PC-9 (cell line): ENCODE measurements at regions not wholly inside any gene's neighbourhood (a gene's known extent, or its start where the extent isn't known, plus 50 kb on each side); places are given as distances from the start of the nearest gene placed in this dataset.

Experiments used
- BruUV-seq: library from RNA; stranded (reverse); fragments of 400-500 nt; replicated peaks from 2 replicates; lab custom pipeline; 2021; lab: Mats Ljungman, UMichigan
- CTCF ChIA-PET: fragments of 300-600 bp; sonication (Branson Sonifier 250); formaldehyde crosslinking; loops from one replicate; lab custom pipeline; 2022; ENCODE audit warnings: antibody characterized with exemption; lab: Charles Lee
- POLR2A ChIA-PET: fragments of 300-600 bp; sonication (Branson Sonifier 250); formaldehyde crosslinking; loops from one replicate; lab custom pipeline; 2022; ENCODE audit warnings: antibody characterized with exemption; ENCODE audit not compliant: unreplicated experiment; lab: Charles Lee
- DNase-seq, 2 experiments: peaks; one replicate each; pipeline versions ENCODE4 v3.0.0 to v3.0.0-alpha.2; 2015 to 2022; ENCODE audit warnings: mixed read lengths in 1 of 2
- H2AFZ ChIP-seq: fragments of 200-600 bp; sonication (generic); 2 replicates; pipeline ENCODE4 v1.8.1; 2017; ENCODE audit warnings: antibody characterized with exemption
- H3F3A ChIP-seq: fragments of 200-600 bp; sonication (generic); 2 replicates; pipeline ENCODE4 v1.8.1; 2017; ENCODE audit warnings: antibody characterized with exemption, mild to moderate bottlenecking, low read depth; ENCODE audit not compliant: insufficient read depth
- H3K27ac ChIP-seq: fragments of 200-600 bp; sonication (generic); 2 replicates; pipeline ENCODE4 v1.6.1; 2016; ENCODE audit warnings: mixed run types
- H3K27me3 ChIP-seq: fragments of 200-600 bp; sonication (generic); 2 replicates; pipeline ENCODE4 v1.6.1; 2016; ENCODE audit warnings: low read depth, mixed run types; ENCODE audit not compliant: insufficient read depth
- H3K36me3 ChIP-seq: fragments of 200-600 bp; sonication (generic); 2 replicates; pipeline ENCODE4 v1.6.1; 2016; ENCODE audit warnings: low read depth, mixed run types
- H3K4me1 ChIP-seq: fragments of 200-600 bp; sonication (generic); replicated peaks from 2 replicates; pipeline ENCODE4 v1.6.1; 2016; ENCODE audit warnings: mixed run types; ENCODE audit not compliant: insufficient read depth
- H3K4me2 ChIP-seq: fragments of 200-600 bp; sonication (generic); 2 replicates; pipeline ENCODE4 v1.6.1; 2017; ENCODE audit warnings: mixed run types
- H3K4me3 ChIP-seq: fragments of 200-600 bp; sonication (generic); 2 replicates; pipeline ENCODE4 v1.6.1; 2016; ENCODE audit warnings: mixed run types
- H3K79me2 ChIP-seq: fragments of 200-600 bp; sonication (generic); 2 replicates; pipeline ENCODE4 v1.6.1; 2017; ENCODE audit warnings: low read depth, mixed run types
- H3K9me2 ChIP-seq: fragments of 200-600 bp; sonication (generic); 2 replicates; pipeline ENCODE4 v1.8.1; 2017; ENCODE audit warnings: mild to moderate bottlenecking; ENCODE audit not compliant: insufficient read depth
- H3K9me3 ChIP-seq: fragments of 200-600 bp; sonication (generic); 2 replicates; pipeline ENCODE4 v1.8.1; 2016; ENCODE audit warnings: low read depth; ENCODE audit not compliant: insufficient read depth
- H4K20me1 ChIP-seq: fragments of 200-600 bp; sonication (generic); 2 replicates; pipeline ENCODE4 v1.8.1; 2017; ENCODE audit not compliant: insufficient read depth
- EZH2 ChIP-seq: fragments of 200-600 bp; sonication (generic); IDR thresholded peaks from 2 replicates; pipeline ENCODE4 v1.8.0; 2017; ENCODE audit warnings: antibody characterized with exemption, low read depth
- intact Hi-C: fragments of 100-400 bp; cut with micrococcal nuclease; formaldehyde crosslinking; loops from one replicate; pipeline ENCODE4 v1.10.0; 2022; ENCODE audit not compliant: unreplicated experiment
- TF ChIP-seq, protein P1 (sequence below): fragments of 200-600 bp; sonication (generic); conservative IDR thresholded peaks from 2 replicates; pipeline ENCODE4 v1.6.1; 2017; ENCODE audit warnings: mixed run types, antibody characterized with exemption, mild to moderate bottlenecking, moderate library complexity

DNA sequence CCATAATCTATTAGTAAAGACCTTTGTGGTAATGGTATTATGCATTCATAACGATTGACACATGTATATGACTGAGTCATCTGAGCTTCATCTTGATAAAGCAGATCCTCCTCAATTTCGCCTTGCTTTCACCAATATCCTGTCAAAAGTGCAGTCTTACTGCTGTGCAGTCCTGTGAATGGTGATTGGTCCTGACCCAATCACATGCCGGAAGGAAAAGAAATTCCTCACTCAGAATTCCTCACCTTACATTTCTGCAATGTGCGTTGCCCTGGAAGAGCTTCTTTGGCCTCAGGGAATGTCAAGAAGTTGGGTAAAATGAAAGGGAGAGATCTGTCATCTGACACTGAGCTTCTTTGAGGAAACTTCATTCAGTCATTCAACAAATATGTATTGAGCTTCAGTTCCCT lies 121.0 kb upstream of the TSPAN2 start:
- Histone ChIP-seq H3F3A (peaks cover 32% of the 10 kb centered on the region), H3K27me3 (no peaks in the 10 kb centered on the region), H3K36me3 (no peaks in the 10 kb centered on the region), H3K4me2 (peak overlapping the region; percentile 45), H3K4me3 (no peak overlapping the region; the same call in 1 of the 2 replicates), H3K9me3 (peaks cover 21% of the 10 kb centered on the region), H3K4me1 (peaks cover 41% of the 10 kb centered on the region), H2AFZ (no peak overlapping the region), H4K20me1 (no peaks in the 10 kb centered on the region), H3K79me2 (no peaks in the 10 kb centered on the region), H3K27ac (peak overlapping the region; percentile 89), H3K9me2 (no peaks in the 10 kb centered on the region)
- CTCF ChIA-PET, result interaction anchor here (0.7 to 1.2 kb wide), 3 partner anchors 105 to 249 kb away, joined by 3 to 4 read pairs (median 3); no protein-coding TSS in a partner anchor
- BruUV-seq, result no TSS peak
- DNase-seq, result peak; percentile 31 to 100
- POLR2A ChIA-PET, result interaction anchor here (0.6 to 1.2 kb wide), 4 partner anchors 20 to 247 kb away, joined by 4 to 8 read pairs (median 5); no protein-coding TSS in a partner anchor
- TF ChIP-seq EZH2, result no peak
- TF ChIP-seq, protein P1, sequence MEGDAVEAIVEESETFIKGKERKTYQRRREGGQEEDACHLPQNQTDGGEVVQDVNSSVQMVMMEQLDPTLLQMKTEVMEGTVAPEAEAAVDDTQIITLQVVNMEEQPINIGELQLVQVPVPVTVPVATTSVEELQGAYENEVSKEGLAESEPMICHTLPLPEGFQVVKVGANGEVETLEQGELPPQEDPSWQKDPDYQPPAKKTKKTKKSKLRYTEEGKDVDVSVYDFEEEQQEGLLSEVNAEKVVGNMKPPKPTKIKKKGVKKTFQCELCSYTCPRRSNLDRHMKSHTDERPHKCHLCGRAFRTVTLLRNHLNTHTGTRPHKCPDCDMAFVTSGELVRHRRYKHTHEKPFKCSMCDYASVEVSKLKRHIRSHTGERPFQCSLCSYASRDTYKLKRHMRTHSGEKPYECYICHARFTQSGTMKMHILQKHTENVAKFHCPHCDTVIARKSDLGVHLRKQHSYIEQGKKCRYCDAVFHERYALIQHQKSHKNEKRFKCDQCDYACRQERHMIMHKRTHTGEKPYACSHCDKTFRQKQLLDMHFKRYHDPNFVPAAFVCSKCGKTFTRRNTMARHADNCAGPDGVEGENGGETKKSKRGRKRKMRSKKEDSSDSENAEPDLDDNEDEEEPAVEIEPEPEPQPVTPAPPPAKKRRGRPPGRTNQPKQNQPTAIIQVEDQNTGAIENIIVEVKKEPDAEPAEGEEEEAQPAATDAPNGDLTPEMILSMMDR, result no peak
- intact Hi-C loops, result no loop called here

DNA sequence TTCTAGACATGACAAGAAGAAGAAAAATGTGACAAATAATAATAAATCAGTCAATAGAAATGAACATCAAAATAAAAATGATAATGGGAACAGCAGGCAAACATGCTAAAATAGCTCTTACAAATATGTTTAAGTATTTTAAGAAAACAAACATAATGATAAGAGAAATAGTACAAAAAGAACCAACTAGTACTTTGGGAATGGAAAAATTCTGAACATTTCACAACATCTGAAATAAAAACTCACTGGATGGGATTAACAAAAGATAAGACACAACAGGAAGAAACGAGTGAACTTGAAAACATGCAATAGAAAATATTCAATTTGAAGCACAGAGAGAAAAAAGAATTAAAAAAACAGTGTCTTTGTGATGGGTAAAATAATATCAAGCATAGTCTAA lies 115.2 kb upstream of the TSPAN2 start:
- POLR2A ChIA-PET, result no interaction called here
- no peak overlapping the region for H2AFZ ChIP-seq

DNA sequence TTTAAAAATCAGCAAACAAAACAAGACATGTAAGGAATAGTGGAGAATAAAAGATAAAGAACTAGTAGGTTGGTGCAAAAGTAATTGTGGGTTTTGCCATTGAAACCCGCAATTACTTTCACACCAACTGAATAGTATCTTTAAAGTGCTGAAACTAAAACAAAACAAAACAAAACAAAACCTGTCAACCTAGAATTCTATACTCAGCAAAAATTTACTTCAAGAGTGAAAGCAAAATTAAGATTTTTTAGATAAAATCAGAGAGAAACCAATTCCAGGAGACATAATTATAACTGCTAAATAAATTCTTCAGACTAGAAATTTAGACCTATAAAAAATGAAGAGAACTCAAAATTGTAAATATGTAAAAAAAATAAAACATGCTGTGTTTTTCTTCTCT lies 114.0 kb upstream of the TSPAN2 start:
- Histone ChIP-seq H3K79me2 (no peaks in the 10 kb centered on the region), H3K27me3 (no peaks in the 10 kb centered on the region), H4K20me1 (no peaks in the 10 kb centered on the region), H3K9me2 (no peaks in the 10 kb centered on the region), H3K4me3 (no peak overlapping the region), H3K9me3 (peaks cover 51% of the 10 kb centered on the region), H2AFZ (no peak overlapping the region), H3K4me1 (no peaks in the 10 kb centered on the region), H3F3A (no peaks in the 10 kb centered on the region), H3K27ac (no peak overlapping the region), H3K4me2 (no peak overlapping the region), H3K36me3 (peaks cover 6% of the 10 kb centered on the region; the same call in 1 of the 2 replicates)
- CTCF ChIA-PET, result interaction anchor here (0.5 kb wide), 1 partner anchor 405 kb away, joined by 3 read pairs; no protein-coding TSS in a partner anchor
- no peak for TF ChIP-seq EZH2
- TF ChIP-seq, protein P1, result no peak
- POLR2A ChIA-PET, result no interaction called here
- DNase-seq, result no peak
- BruUV-seq, result no TSS peak
- intact Hi-C loops, result no loop called here

More for the DNA sequence above, 115.2 kb upstream of the TSPAN2 start:
- no TSS peak for BruUV-seq
- Histone ChIP-seq H3K79me2 (no peaks in the 10 kb centered on the region), H3F3A (peaks cover 8% of the 10 kb centered on the region), H3K4me2 (no peak overlapping the region), H4K20me1 (no peaks in the 10 kb centered on the region), H3K36me3 (peaks cover 6% of the 10 kb centered on the region; the same call in 1 of the 2 replicates), H3K27ac (no peak overlapping the region), H3K27me3 (no peaks in the 10 kb centered on the region), H3K4me1 (peaks cover 10% of the 10 kb centered on the region), H3K4me3 (no peak overlapping the region), H3K9me2 (no peaks in the 10 kb centered on the region), H3K9me3 (peaks cover 51% of the 10 kb centered on the region)
- CTCF ChIA-PET, result no interaction called here
- TF ChIP-seq, protein P1, result no peak
- no peak for TF ChIP-seq EZH2
- no peak for DNase-seq
- intact Hi-C loops, result no loop called here
